Activated CD8-positive, alpha-beta memory T cell treated with anti-CD3 and anti-CD28 coated beads, Interleukin-2, amount 50 U/mL, for 1 hour (primary cell): ENCODE measurements at regions not wholly inside any gene's neighbourhood (a gene's known extent, or its start where the extent isn't known, plus 50 kb on each side); places are given as distances from the start of the nearest gene placed in this dataset.
"Not testable (repeated sequence)": the region's sequence is repeated elsewhere in the genome, so short reads cannot be mapped to it uniquely, and the experiment has no call there.

Experiments used
- DNase-seq: peaks from one replicate; pipeline ENCODE4 v3.0.0-alpha.2; 2020; ENCODE audit errors: extremely low read depth

DNA sequence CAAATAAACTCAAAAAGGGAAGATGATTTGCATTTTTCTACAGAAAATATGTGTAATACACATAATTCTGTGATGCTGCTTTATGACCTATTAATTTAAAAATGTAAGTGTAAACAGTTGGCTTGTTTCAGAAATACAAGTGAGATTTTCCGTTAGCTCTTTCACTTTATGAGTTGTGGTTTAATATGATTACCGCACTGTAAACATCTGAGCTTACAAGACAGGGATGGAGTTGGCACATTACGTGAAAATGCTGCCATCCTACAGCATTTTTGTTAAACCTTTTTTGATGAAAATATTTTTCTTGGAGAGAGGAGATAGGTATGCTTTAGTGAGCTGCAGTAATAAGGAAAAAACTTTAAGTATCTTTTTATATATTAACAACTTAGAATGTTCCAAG, 426.8 kb upstream of the ADAMTS5 start:
- no peak for DNase-seq

DNA sequence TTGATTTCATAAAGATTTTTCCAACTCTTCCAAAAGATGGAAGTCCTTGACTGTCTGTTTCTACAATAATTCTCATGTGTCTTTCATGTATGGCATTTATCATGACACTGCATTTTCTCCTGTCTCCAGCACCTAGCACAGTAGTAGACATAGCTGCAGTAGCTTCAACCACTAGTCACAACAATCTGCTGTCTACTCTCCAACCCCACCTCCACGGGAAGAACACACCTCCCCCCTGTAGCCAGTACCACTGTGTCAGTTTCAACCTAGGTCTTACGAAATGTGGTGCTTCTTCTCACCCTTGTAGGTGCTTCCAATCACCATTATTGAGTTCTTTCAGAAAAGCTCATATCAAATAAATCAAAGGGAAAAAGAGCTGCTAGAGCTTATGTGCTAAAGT, 425.1 kb upstream of the ADAMTS5 start:
- no peak for DNase-seq

DNA sequence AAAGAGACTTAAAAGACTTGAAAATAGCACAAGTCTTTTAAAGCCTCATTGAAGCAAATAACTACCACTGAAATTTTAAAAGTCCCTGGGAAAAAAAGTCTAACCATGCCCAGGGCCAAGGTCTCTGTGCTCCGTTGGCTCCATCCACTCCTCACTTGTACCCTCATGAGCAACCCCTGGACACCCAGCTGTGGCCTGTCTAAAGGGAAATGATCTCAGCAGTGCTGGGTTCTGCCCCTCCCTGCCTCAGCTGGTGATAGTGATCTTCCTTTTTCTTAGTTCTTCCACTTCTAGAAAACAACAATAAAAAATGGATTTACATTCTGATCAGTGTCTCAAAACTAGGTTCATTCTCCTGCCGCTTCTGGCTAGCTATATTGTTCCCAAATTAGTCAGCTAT, 423.5 kb upstream of the ADAMTS5 start:
- no peak for DNase-seq

DNA sequence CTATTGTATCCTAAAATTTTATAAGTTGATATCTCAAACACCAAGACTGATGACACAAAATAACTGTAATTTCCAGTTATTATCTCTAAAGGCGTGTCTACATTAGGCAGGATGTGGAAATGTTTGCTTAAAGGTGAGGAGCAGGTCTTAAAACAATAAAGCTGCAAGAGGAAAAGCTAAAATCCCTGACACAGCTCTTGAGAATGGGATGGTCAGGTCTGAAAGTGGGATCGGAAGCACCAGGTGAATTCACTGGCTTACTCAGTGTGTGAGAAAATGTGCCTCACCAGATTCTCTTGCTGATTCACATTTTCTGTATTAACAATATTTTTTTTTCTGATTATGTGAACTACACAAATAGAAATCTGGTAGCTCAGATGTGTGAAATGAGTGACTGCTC, 421.9 kb upstream of the ADAMTS5 start:
- DNase-seq, result no peak

DNA sequence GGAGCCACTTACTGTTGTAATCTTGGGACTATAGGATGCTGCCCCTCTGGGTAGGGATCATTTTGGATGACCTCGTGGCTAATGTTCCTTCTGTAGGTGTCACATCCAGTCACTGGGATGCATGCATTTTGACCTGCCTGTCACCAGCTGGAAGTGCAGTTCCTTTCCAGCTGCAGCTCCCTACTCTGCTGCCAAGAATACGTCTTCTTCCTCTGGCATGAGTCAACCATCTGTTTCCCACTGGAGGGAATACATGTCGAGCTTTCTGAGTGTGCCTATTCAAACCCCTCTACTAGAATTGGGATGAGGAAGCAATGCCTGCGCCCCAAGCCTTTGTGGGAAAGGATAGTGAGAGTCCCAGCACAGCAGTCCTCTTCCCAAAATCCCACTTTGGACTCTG, 415.5 kb upstream of the ADAMTS5 start:
- no peak for DNase-seq

DNA sequence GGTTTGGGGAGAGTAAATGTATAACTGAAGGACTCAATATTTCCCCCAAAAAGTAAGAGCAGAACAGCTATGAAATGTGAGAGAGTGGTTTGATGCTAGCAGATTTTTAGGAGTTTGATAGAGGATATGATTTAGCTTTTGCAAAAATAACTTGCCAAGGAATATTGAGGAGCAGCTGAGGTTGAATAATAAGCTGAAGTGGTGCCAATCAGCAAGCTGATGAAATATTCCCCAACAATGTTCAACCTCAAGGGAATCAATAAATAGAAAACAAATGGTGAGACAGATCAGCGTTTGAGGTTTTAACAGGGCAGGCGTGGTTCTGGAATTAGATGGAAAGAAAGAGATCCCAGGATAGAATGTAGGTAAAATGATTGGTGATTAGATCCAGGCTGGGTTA, 413.4 kb upstream of the ADAMTS5 start:
- DNase-seq, result no peak

DNA sequence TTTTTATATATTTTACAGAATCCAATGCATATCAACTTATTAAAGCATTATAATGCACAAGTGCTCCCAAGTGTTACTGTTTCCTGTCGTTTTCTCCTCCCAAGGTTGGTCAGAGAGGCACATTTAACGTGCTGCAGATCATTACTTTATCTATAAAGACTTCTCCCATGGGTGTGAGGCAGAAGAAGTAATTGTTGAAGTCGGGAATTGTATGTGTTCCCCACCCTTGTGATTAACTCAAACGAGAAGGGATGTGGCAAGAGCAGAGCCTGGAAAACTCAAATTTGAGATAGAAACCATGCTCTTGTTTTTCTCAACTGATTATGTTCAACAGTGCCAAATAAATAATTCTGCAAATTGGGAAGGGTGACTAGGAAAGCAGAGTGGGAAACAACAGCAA, 412.5 kb upstream of the ADAMTS5 start:
- DNase-seq, result no peak

DNA sequence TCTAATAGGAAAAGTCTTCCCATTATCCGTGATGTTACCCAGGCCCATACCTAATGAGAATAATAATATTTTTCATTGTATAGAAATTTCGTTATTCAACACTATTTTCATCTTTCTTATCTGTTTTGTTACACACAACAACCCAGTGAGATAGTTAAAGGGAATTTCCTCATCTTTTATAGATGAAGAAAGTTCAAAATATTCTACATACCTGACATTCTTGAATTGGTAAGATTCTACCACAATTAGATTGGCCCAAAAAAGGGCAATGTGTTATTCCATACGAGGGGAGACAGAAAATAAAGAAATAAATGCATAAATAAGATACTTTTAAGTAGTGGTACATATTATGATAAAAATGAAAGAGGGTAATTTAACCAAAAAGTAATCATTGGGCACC, 405.5 kb upstream of the ADAMTS5 start:
- no peak for DNase-seq

DNA sequence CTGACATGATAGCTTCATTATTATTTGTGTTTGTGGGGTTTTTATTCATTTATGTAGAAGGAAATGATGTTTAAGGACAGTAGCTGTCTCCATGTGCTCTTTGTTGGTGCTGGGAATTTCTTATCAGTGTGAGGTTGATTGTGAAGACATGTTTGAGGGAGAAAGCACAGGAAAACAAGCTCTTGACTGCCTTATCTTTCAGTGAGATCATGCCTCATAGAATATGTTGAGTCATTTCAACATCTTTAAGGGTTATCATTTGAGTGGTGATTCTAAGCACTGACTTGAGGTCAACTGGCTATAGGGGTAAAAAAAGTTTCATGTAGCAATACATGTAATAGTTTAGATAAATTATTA, 405.1 kb upstream of the ADAMTS5 start:
- no peak for DNase-seq

DNA sequence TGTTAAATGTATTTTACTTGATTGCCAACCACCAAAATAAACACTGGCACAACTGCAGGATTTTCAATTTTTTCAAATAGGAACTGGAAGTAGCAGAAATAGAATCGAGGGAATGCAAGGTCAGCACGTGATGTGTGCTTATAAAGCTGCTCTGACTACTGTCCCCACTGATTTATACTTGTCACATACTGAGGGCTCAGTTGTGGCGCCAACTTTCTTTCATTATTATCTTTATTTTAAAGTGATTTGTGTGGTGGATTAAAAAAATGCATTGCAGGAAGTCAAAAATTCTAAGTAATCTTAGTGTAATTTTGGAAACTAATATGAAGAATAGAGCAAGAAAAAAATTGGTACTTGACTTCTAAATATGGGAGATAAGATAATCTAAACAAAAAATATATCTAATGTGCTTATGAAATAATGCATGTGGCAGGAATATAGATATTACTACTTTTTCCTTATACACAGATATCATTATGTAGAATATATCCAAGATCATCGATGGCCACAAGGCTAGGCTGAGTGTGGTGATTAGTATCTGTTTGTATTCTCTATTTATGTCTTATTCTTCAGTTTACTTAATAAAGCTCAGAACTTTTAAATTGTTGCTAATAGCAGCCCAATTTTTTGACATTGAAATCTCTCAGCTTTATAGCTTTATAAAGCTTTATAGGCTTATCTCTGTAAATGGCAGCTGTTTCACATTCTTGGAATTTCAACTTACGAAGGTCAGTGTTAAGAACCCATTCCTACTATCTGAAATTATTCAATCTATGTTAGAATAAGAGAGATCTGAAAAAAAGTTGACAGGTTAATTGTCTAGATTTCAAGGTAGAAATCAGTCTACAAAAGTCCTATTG, 404.5 kb upstream of the ADAMTS5 start:
- DNase-seq, result no peak

DNA sequence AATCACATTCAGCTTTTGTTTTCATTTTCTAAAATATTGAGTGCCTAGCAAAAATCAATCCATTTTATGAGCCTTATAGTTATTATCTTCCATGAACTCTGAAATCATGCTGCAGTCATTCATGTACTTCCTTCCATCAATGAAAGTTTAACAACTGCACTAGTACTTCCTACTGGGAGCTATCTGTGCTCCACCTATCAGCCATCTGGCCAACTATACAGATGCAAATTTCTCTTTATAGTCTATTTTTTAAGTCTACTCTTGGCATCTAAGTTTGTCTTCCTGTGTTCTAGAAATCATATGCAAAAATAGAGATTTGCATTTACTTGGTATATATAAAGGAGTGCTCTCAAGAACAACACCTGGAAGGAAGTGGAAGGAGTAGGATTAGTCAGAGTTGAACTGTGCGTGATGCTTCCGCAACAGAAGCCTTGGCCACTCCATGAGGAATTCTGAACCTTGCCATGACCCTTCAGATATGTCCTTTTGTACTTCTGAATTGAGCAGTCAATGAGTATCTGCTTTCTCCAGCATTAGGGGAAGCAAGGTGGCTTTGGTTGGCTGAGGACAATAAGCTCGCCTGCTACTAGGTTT, 403.2 kb upstream of the ADAMTS5 start:
- no peak for DNase-seq

DNA sequence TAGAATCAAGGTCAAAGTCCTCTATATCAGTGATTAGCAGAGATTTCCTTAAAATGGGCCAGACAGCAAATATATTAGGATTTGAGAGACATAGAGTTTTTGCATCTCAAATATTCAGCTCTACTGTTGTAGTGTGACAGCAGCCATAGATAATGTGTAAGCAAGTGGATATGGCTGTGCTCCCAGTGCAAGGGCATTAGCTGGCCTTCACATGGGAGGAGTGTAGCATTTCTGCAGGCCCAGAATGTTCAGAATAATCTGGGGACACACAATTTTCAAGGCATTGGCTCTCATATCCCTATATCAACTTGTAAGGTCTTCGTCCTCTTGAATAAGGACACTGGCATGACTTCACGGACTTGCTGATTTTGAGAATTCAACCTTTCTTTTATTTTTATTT, 402.3 kb upstream of the ADAMTS5 start:
- no peak for DNase-seq

DNA sequence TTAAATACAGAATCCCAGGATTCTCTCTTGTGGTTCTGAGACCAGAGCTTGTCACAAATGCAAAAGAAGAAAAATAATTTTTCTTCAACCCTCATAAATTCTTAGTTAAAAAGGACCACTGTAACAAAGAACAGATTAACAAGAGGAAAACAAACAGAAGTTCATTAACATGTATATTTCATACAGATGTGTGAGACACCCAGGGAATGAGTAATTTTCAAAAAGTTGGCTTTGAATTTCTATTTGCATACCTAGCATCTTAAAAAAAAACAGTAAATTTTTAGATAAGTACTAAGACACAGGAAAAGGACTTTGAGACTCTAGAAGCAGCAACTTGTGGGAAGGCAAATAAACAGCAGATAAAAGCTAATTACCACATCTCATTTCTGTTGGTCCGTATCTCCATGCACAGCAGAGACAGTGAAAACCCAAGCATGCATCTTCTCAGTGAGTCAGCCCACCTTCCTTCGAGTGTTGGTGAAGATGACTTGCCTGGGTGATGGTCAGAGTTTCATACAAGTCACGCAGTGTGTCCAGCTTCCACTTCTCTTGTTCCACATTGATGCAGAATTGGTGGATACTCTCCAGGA, 399.9 kb upstream of the ADAMTS5 start:
- no peak for DNase-seq

DNA sequence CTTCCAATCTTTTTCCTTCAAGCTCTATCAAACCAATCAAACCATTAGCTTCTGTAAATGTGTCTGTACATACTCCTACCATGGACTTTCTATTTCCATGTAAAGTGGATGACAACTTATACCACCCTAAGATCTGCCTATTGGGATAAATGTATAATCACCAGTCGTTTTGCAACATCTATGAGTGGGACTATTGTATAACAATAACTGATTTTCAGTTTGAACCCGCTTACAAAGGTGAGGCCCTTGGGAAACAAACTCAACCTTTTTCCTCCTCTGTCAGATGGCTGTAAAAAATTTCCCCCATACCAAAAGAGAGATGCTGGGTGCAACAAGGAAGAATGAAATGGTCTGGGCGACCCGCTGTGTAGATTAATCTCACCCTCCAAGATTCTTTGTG, 399.1 kb upstream of the ADAMTS5 start:
- no peak for DNase-seq

DNA sequence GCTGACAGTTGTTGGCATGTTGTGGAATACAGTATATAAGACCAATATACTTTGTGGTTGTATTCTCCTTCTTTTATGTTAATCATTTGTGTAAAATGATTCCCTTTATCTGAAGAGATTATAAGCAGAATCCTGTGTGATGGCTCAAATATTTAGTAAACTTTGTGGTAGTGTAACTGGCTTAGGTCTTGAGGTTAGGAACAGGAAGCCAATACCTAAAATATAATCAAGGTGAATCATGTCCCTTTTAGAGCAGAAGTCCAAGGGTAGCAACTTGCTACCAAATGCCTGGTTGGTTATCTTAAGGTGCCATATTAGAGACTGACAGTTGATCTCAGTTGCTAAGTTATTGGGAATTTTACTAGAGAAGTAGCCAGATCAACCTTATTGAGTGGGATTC, 398.5 kb upstream of the ADAMTS5 start:
- no peak for DNase-seq

DNA sequence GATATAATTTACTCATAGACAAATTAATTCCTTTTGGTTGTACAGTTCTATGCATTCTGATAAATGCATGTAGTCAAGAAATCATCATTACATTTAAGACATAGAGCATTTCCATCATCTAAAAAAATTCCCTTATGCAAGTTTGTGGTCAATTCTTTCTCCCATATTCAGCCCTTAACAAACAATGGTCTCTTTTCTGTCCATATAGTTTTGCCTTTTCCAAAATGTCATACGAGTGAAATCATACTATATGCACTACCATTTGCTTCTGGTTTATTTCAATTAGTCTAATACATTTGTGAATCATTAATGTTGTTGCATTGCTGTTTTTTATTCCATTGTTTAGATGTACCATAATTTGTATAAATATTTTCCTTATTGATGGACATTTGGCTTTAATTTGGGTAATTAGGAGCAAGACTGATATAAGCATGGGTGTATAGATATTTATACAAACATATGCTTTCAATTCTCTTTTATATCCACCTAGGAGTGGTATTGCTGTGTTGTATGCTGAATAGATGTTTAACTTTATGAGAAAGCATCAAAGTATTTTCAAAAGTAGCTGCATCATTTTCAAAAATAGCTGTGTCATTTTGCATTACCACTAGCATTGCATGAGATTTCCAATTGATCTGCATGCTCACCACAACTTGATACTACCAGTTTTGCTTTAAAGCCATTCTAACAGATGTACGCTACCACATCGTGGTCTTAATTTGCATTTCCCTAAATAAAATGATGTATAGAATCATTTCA, 397.0 kb upstream of the ADAMTS5 start:
- no peak for DNase-seq

DNA sequence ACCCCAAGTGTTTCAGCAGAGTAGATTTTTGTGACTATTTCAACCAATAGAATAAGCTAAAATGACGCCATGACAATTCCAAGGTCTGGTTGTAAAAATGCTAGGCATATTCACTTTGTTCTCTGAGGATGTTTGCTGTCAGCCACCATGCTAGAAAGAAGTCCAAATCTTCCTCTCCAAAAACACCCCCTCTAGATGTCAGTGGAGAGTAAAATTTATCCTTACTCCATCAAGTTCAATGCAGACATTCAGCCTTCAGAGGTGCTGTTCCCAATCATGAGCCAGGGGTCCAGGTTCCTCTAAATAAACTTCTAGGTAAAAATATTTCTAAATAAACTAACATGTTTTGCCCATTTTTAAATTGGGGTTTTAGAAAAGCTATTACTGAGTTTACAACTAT, 395.4 kb upstream of the ADAMTS5 start:
- no peak for DNase-seq

DNA sequence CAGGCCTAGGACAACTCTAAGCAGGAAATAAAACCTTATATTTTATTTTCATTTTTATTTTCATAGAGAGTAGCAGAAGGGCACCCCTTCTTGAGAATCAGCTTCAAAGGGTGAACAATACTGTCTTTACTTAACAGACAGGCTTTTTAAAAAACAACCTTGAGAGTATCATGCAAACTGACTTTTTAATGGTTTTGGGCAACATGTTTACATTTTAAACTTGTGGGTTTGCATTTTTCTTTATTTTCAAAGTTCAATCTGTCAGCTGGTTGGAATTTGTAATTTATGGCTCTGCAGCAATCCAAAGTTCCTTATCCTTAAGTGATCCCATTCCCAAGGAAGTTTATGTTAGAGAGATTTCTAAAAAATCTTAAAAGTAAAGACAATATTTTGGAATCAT, 392.3 kb upstream of the ADAMTS5 start:
- no peak for DNase-seq

DNA sequence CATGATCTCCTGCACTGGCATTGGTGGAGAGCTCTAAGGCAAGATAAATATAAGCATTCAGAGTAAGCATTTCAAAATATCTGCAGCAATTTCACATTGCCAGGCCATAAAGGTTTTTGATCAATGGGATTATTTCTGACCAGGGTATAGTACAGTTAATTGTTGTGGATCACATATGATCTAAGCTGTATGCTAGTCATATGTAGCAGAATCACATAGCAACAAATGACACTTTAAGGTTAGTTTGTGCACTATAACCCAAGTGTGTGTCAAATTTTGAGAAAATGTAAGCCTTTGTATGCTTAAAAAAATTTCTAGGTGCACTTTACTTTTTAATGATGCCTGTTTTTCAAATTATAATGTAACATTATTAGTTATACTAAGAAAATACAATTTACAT, 386.0 kb upstream of the ADAMTS5 start:
- no peak for DNase-seq

DNA sequence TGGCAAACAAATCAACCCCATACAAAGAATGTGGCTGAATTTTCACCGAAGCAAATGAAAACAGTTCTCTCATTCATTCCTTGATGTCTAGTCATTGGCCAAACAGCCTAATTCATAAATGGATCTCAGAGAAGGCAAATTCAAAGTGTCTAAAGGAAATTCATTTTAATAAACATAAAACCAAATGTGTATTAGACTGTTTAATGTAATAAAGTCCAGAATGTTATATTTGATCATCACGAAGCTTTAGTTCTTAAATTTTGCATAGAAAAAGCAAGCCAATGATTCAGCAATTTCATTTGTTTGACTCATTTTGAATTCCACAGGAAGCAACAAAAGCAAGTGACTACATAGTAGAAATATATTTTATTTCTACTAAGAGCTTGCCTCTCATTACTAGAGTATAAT, 379.2 kb upstream of the ADAMTS5 start:
- no peak for DNase-seq

DNA sequence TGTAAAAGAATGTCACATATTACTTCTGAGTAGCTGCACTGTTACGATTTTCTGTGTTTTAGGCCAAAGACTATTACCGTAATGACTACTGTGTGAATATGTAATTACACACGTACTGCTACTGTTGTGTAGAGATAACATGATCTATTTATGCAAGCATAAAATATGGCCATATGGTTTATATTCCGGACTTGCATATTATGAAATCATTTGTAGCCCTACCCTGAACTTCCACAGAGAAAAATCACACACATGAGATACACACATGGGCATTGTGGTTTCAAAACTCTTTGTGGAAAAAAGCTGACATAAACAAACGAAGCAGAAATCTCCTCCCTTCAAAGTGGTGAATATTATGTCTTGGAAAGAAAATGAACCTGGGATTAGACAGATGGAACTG, 373.0 kb upstream of the ADAMTS5 start:
- DNase-seq, result no peak

DNA sequence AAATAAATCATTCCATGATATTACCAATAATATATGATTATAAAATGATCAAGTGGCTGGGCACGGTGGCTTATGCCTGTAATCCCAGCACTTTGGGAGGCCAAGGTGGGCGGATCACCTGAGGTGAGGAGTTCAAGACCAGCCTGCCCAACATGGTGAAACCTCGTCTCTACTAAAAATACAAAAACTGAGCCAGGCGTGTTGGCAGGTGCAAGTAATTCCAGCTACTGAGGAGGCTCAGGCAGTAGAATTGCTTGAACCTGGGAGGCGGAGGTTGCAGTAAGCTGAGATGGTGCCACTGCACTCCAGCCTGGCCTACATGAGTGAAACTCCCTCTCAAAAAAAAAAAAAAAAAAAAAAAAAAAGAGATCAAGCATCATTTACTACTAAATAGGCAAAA, 371.1 kb upstream of the ADAMTS5 start:
- DNase-seq, result not testable (repeated sequence)

DNA sequence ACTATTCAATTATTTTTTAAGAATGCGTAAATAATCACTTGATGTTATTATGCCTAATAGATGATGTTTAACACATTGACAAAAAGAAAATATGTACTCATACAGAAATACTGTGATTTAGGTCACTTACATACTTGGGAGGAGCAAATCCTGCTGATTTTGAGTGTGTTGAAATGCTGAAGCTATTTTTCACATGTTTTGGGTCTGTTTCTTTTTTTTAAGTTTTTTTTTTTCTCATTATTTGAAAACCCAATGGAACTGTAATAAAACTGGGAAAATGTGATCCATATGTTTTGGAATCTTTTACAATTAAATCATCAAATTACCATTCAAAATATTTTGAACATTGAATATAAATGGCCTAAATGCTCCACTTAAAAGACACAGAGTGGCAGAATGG, 366.2 kb upstream of the ADAMTS5 start:
- no peak for DNase-seq
